GM12864 (cell line): ENCODE measurements at regions not wholly inside any gene's neighbourhood (a gene's known extent, or its start where the extent isn't known, plus 50 kb on each side); places are given as distances from the start of the nearest gene placed in this dataset.
"Not testable (repeated sequence)": the region's sequence is repeated elsewhere in the genome, so short reads cannot be mapped to it uniquely, and the experiment has no call there.

Experiments used
- DNase-seq: peaks from one replicate; pipeline ENCODE4 v3.0.0-alpha.2; 2011; ENCODE audit warnings: low read depth
- H3K4me3 ChIP-seq: 2 replicates; pipeline ENCODE4 v1.5.1; 2011; ENCODE audit warnings: mild to moderate bottlenecking, low read depth, low read length, control low read depth
- TF ChIP-seq, protein P1 (sequence below): IDR thresholded peaks from 2 replicates; pipeline ENCODE4 v1.5.1; 2011; ENCODE audit warnings: low read depth, mild to moderate bottlenecking, moderate library complexity, low read length, control low read depth, inconsistent platforms; ENCODE audit errors: missing control alignments

DNA sequence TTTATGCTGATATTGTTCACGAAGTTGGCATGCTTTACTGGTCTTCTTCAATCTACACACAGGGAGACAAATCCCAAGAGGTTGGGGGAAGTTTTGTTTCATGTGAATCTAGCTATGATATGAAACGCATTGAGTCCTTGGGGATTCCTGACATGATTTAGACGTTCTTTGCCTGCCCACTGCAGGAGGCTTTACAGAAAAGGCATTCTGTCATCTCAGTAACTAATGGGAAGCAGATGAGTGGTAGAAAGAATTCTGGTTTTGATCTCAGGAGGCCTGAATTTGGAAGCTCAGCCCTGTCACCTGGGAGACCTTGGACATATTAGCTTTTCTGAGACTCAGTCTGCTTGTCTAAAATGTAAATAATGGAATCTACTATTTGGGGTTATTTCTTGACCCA lies 383.0 kb upstream of the NFIA start:
- no peak overlapping the region for H3K4me3 ChIP-seq
- TF ChIP-seq, protein P1, sequence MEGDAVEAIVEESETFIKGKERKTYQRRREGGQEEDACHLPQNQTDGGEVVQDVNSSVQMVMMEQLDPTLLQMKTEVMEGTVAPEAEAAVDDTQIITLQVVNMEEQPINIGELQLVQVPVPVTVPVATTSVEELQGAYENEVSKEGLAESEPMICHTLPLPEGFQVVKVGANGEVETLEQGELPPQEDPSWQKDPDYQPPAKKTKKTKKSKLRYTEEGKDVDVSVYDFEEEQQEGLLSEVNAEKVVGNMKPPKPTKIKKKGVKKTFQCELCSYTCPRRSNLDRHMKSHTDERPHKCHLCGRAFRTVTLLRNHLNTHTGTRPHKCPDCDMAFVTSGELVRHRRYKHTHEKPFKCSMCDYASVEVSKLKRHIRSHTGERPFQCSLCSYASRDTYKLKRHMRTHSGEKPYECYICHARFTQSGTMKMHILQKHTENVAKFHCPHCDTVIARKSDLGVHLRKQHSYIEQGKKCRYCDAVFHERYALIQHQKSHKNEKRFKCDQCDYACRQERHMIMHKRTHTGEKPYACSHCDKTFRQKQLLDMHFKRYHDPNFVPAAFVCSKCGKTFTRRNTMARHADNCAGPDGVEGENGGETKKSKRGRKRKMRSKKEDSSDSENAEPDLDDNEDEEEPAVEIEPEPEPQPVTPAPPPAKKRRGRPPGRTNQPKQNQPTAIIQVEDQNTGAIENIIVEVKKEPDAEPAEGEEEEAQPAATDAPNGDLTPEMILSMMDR = no peak
- no peak for DNase-seq

DNA sequence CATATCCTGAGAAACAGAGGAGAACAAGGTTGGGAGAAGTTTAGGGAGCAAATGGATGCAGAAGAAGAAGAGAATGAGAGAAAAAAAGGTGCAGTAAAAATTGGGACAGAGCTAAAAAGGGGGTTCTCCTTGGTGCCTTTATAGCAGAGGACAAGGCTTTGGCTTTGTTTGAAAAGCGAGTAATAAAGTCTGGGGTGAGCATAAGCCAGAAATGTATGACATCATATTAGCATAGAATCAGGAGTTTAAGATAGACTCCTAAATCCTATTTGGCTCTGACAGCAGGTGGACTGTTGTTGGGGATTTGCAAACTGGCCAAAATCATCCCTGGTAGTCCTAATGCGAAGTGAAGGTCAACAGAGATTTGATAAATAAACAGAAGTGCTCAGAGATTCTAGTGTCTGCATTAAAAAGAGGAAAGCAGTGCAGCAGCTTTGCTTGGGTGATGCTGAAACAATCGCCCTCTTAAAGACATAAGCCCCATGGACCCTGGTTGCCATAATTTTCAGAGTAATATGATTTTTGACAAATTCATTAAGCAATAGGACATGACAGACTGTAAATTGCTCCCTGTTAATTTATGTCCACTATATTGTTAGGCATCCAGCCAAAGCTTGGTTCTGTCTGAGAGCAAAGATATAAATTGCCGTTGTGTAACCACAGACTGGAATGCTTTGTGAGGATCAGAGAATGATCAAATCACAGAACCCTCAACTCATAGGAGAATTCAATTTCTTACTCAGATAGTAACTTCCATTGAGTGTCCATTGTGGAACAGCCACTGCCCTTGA lies 385.0 kb upstream of the NFIA start:
- TF ChIP-seq, protein P1 = no peak
- DNase-seq = no peak
- no peak overlapping the region for H3K4me3 ChIP-seq

DNA sequence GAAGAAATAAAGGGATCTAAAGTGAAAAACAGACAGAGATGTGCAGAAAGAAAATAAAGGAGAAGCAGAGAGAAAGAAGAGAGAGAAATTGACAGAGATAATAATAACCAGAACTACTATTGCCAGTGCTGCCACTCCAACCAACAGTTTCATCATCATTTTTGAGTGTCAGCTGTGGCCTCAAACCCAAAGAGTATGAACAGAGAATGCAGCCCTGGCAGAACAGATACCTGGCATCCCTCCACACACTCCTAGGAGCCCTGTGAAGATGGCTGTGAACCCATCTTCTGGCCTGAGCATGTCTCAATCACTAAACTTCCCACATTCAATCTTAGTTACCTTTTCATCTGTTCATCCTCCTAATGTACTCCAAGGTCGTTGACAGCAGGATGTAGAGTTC lies 385.8 kb upstream of the NFIA start:
- DNase-seq = no peak
- TF ChIP-seq, protein P1 = no peak
- H3K4me3 ChIP-seq = no peak overlapping the region

DNA sequence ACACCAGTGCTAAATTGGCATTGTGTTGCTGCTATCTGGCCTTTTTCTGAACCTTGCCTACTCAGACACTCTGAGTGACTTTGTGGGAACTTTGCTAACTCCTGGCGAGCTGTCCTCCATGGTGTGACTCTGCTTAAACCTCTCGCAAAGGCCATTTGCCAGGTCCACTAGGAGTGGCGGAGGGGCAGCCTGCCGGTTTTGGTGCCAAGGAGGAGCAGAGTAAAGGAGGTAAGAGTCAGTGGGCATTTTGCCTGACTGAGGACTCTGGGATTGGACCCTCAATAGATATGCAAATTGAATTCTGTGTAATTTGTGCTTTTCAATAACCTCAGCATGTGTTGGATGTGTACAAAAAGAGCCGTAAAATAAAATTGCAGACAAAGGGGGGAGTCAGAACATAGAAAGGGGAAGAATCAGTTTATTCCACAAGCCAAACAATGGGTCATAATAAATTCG lies 386.6 kb upstream of the NFIA start:
- no peak for DNase-seq
- TF ChIP-seq, protein P1 = no peak
- no peak overlapping the region for H3K4me3 ChIP-seq

DNA sequence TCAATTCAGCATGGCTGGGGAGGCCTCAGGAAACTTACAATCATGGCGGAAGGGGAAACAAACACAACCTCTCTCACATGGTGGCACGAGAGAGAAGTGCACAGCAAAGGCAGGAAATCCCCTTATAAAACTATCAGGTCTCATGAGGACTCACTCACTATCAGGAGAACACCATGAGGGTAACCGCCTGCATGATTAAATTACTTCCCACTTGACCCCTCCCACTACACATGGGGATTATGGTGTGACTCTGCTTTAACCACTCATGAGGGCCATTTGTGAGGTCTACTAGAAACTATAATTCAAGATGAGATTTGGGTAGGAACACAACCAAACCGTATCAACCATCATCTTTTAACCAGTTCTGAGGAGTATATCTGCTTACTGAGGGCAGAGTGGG lies 387.4 kb upstream of the NFIA start:
- no peak overlapping the region for H3K4me3 ChIP-seq
- no peak for DNase-seq
- TF ChIP-seq, protein P1 = no peak

DNA sequence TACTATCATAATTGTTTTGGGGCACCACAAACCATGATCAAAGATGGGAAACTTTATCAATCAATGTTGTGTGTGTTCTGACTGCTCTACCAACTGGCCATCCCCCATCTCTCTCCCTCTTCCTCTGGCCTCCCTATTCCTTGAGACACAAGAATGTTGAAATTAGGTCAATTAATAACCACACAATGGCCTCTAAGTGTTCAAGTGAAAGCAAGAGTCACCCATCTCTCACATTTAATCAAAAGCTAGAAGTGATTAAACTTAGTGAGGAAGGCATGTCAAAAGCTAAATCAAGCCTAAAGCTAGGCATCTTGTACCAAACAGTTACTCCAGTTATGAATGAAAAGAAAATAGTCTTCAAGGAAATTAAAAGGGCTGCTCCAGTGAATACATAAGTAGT lies 390.3 kb upstream of the NFIA start:
- TF ChIP-seq, protein P1 = no peak
- no peak overlapping the region for H3K4me3 ChIP-seq
- no peak for DNase-seq

DNA sequence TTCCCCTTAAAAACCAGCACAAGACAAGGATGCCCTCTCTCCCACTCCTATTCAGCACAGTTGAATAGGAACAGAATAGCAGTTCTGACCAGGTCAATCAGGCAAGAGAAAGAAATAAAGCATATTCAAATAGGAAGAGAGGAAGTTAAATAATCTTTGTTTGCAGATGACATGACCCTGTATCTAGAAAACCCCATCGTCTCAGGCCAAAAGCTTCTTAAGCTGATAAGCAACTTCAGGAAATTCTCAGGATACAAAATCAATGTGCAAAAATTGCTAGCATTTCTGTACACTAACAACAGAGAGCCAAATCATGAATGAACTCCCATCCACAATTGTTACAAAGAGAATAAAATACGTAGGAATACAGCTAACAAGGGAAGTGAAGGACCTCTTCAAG lies 394.1 kb upstream of the NFIA start:
- not testable (repeated sequence) for DNase-seq

More for the DNA sequence above, 394.1 kb upstream of the NFIA start:
- not testable (repeated sequence) for H3K4me3 ChIP-seq
